Left cardiac atrium (tissue), 4 donors: ENCODE measurements at regions not wholly inside any gene's neighbourhood (a gene's known extent, or its start where the extent isn't known, plus 50 kb on each side); places are given as distances from the start of the nearest gene placed in this dataset.
A peak's percentile ranks its signal among the peaks of the same experiment; 100 is the strongest.

Experiments
- ATAC-seq, 2 donors: fragments of 200-7000 bp; cut with Tn5 transposase; one replicate each; pipeline ENCODE4 v1.9.1; 2020; ENCODE audit warnings: mild to moderate bottlenecking in 2 of 2, moderate library complexity in 2 of 2
- DNase-seq: peaks from one replicate; pipeline ENCODE4 v3.0.0-alpha.2; 2020
- intact Hi-C, 2 donors: fragments of 100-400 bp; cut with DNase I; formaldehyde crosslinking; loops; one replicate each; pipeline versions ENCODE4 v1.14.1 to v1.15.1; 2022 to 2023
- donor health status: DM: no; HTN: yes; CAD: no.
- donor health status: DM: no; HTN: yes; CAD: no; lungs with severe emphysema.
- donor health status: DM: yes; HTN: yes; CAD: no.
- donor health status: Dilated cardiomyopathy.

- intact Hi-C loops, result no loop called here
- ATAC-seq (no peak), DNase-seq (no peak)
These were observed 146.0 kb downstream of the SLC30A10 start for GRCh38 chr1:219782311-219782710.

- intact Hi-C loops, result no loop called here
- ATAC-seq, result no peak
- no peak for DNase-seq
These were observed 146.9 kb downstream of the SLC30A10 start for GRCh38 chr1:219781491-219781890.

GRCh38 chr1:219778793-219779369, 149.5 kb downstream of the SLC30A10 start:
- intact Hi-C loops, result no loop called here
- ATAC-seq, result peak in 1 of 2 donors; percentile 47
- no peak for DNase-seq

- no peak for DNase-seq
- intact Hi-C loops, result no loop called here
- peak in 1 of 2 donors; percentile 57 for ATAC-seq
These were observed 150.2 kb downstream of the SLC30A10 start for GRCh38 chr1:219778110-219778509.

- ATAC-seq, result no peak
- intact Hi-C loops, result no loop called here
These were observed 154.0 kb downstream of the SLC30A10 start for GRCh38 chr1:219774386-219774785.

GRCh38 chr1:219773775-219774174, 154.6 kb downstream of the SLC30A10 start:
- intact Hi-C loops, result no loop called here
- DNase-seq (no peak), ATAC-seq (no peak)

More at GRCh38 chr1:219774386-219774785, 154.0 kb downstream of the SLC30A10 start:
- DNase-seq, result no peak

GRCh38 chr1:219773110-219773509, 155.2 kb downstream of the SLC30A10 start:
- ATAC-seq, result no peak
- DNase-seq, result no peak
- intact Hi-C loops, result no loop called here

GRCh38 chr1:219772265-219773036, 155.9 kb downstream of the SLC30A10 start:
- intact Hi-C loops, result no loop called here
- peak; percentile 73 to 92 for ATAC-seq
- peak; percentile 43 for DNase-seq

- intact Hi-C loops, result no loop called here
- DNase-seq (no peak), ATAC-seq (peak; percentile 15 to 97)
These were observed 157.3 kb downstream of the SLC30A10 start for GRCh38 chr1:219771080-219771479.

GRCh38 chr1:219763321-219763720, 150.4 kb upstream of the ZC3H11B start:
- no peak for DNase-seq
- intact Hi-C loops, result no loop called here
- ATAC-seq, result no peak

GRCh38 chr1:219761208-219761860, 148.4 kb upstream of the ZC3H11B start:
- DNase-seq, result no peak
- no peak for ATAC-seq
- intact Hi-C loops, result no loop called here

GRCh38 chr1:219759095-219759494, 146.2 kb upstream of the ZC3H11B start:
- ATAC-seq, result no peak
- intact Hi-C loops, result no loop called here
- no peak for DNase-seq

- DNase-seq, result peak; percentile 65
- peak; percentile 31 to 62 for ATAC-seq
- intact Hi-C loops, result no loop called here
These were observed 145.0 kb upstream of the ZC3H11B start for GRCh38 chr1:219757890-219758289.

GRCh38 chr1:219755234-219755633, 142.3 kb upstream of the ZC3H11B start:
- intact Hi-C loops, result no loop called here
- DNase-seq, result no peak
- ATAC-seq, result no peak

GRCh38 chr1:219754767-219755166, 141.9 kb upstream of the ZC3H11B start:
- DNase-seq, result no peak
- intact Hi-C loops, result loop anchor here in 1 of 2 donors (5.0 kb wide), 1 partner anchor 82 kb away; no protein-coding TSS in a partner anchor
- ATAC-seq, result no peak

GRCh38 chr1:219753914-219754313, 141.0 kb upstream of the ZC3H11B start:
- ATAC-seq (peak; percentile 69 to 70), DNase-seq (no peak)
- intact Hi-C loops, result loop anchor here in 1 of 2 donors (5.0 kb wide), 1 partner anchor 82 kb away; no protein-coding TSS in a partner anchor

- intact Hi-C loops, result loop anchor here in 1 of 2 donors (5.0 kb wide), 1 partner anchor 80 kb away; no protein-coding TSS in a partner anchor
- ATAC-seq, result peak in 1 of 2 donors; percentile 24
- no peak for DNase-seq
These were observed 139.7 kb upstream of the ZC3H11B start for GRCh38 chr1:219752645-219753044.

GRCh38 chr1:219751870-219752507, 139.1 kb upstream of the ZC3H11B start:
- ATAC-seq (peak in 1 of 2 donors; percentile 48), DNase-seq (no peak)
- intact Hi-C loops, result loop anchor here in 1 of 2 donors (5.0 kb wide), 1 partner anchor 80 kb away; no protein-coding TSS in a partner anchor

GRCh38 chr1:219749370-219749769, 136.5 kb upstream of the ZC3H11B start:
- DNase-seq, result no peak
- intact Hi-C loops, result no loop called here
- ATAC-seq, result no peak

GRCh38 chr1:219746141-219746540, 133.2 kb upstream of the ZC3H11B start:
- DNase-seq, result no peak
- no peak for ATAC-seq
- intact Hi-C loops, result no loop called here
